ENCODE measurements at regions not wholly inside any gene's neighbourhood (a gene's known extent, or its start where the extent isn't known, plus 50 kb on each side); places are given as distances from the start of the nearest gene placed in this dataset.
"Not testable (repeated sequence)": the region's sequence is repeated elsewhere in the genome, so short reads cannot be mapped to it uniquely, and the experiment has no call there.

- Histone ChIP-seq H3K4me3 (no peak overlapping the region), H3K4me1 (no peaks in the 10 kb centered on the region), H3K27ac (replicated peaks) (no peak overlapping the region), H3K9me3 (replicated peaks) (peaks cover 6% of the 10 kb centered on the region), H3K36me3 (no peaks in the 10 kb centered on the region), H3K27me3 (ENCODE audit: low read depth) (peaks cover 7% of the 10 kb centered on the region)
- TF ChIP-seq CTCF (IDR thresholded peaks at IDR 0.05; ENCODE audit: borderline replicate concordance) = no peak
- intact Hi-C loops (cut with micrococcal nuclease) = no loop called here
- no peak for DNase-seq
These were observed 225.5 kb downstream of the NDUFS4 start for GRCh38 chr5:53785924-53786323.

- Histone ChIP-seq H3K27me3 (ENCODE audit: low read depth) (no peaks in the 10 kb centered on the region), H3K27ac (replicated peaks) (no peak overlapping the region), H3K36me3 (no peaks in the 10 kb centered on the region), H3K4me1 (no peaks in the 10 kb centered on the region), H3K4me3 (no peak overlapping the region), H3K9me3 (replicated peaks) (peaks cover 6% of the 10 kb centered on the region)
- intact Hi-C loops (cut with micrococcal nuclease) = no loop called here
- no peak for TF ChIP-seq CTCF (IDR thresholded peaks at IDR 0.05; ENCODE audit: borderline replicate concordance)
- DNase-seq = no peak
These were observed 229.6 kb downstream of the NDUFS4 start for GRCh38 chr5:53790026-53790425.

GRCh38 chr5:53792338-53792737, 231.9 kb downstream of the NDUFS4 start:
- peaks cover 4% of the 10 kb centered on the region for H3K27me3 ChIP-seq (ENCODE audit: low read depth)
- H3K36me3 ChIP-seq = no peaks in the 10 kb centered on the region
- TF ChIP-seq CTCF (IDR thresholded peaks at IDR 0.05; ENCODE audit: borderline replicate concordance) = no peak
- intact Hi-C loops (cut with micrococcal nuclease) = no loop called here
- H3K27ac ChIP-seq (replicated peaks) = no peak overlapping the region
- H3K4me1 ChIP-seq = no peaks in the 10 kb centered on the region
- H3K9me3 ChIP-seq (replicated peaks) = peaks cover 6% of the 10 kb centered on the region
- H3K4me3 ChIP-seq = no peak overlapping the region
- DNase-seq = no peak

- H3K9me3 ChIP-seq (replicated peaks); H3K36me3 ChIP-seq; H3K27ac ChIP-seq (replicated peaks); H3K4me1 ChIP-seq; intact Hi-C loops (cut with micrococcal nuclease); H3K4me3 ChIP-seq; DNase-seq; H3K27me3 ChIP-seq (ENCODE audit: low read depth): not testable (repeated sequence)
These were observed 239.2 kb downstream of the NDUFS4 start for GRCh38 chr5:53799644-53800043.

- DNase-seq; H3K36me3 ChIP-seq; intact Hi-C loops (cut with micrococcal nuclease); H3K27me3 ChIP-seq (ENCODE audit: low read depth); H3K4me1 ChIP-seq; H3K4me3 ChIP-seq; H3K27ac ChIP-seq (replicated peaks): not testable (repeated sequence)
- H3K9me3 ChIP-seq (replicated peaks) = peaks cover 13% of the 10 kb centered on the region
These were observed 248.0 kb downstream of the NDUFS4 start for GRCh38 chr5:53808392-53808791.

GRCh38 chr5:53814819-53815218, 254.4 kb downstream of the NDUFS4 start:
- no peak for DNase-seq
- intact Hi-C loops (cut with micrococcal nuclease) = no loop called here
- H3K4me1 ChIP-seq = no peaks in the 10 kb centered on the region

More at GRCh38 chr5:53814819-53815218, 254.4 kb downstream of the NDUFS4 start:
- Histone ChIP-seq H3K27ac (replicated peaks) (no peak overlapping the region), H3K36me3 (no peaks in the 10 kb centered on the region), H3K9me3 (replicated peaks) (no peaks in the 10 kb centered on the region), H3K27me3 (ENCODE audit: low read depth) (peaks cover 21% of the 10 kb centered on the region), H3K4me3 (no peak overlapping the region)
- no peak for TF ChIP-seq CTCF (IDR thresholded peaks at IDR 0.05; ENCODE audit: borderline replicate concordance)

Measured in left ventricle myocardium inferior (tissue), 1 donor.